Tibial nerve (tissue), 4 donors: ENCODE measurements at regions not wholly inside any gene's neighbourhood (a gene's known extent, or its start where the extent isn't known, plus 50 kb on each side); places are given as distances from the start of the nearest gene placed in this dataset.

Experiments used
- CTCF ChIP-seq, 5 experiments: fragments of 200-600 bp in 3 of 5; fragments of 450-650 bp in 2 of 5; sonication (generic) in 3 of 5; IDR thresholded peaks; one replicate each; pipeline ENCODE4 v1.5.1; 2016 to 2019; ENCODE audit warnings: antibody characterized with exemption in 5 of 5, mild to moderate bottlenecking in 3 of 5, moderate library complexity in 2 of 5
- EP300 ChIP-seq, 2 donors: sonication (generic); formaldehyde crosslinking; IDR thresholded peaks; one replicate each; pipeline ENCODE4 v1.6.1; 2017; ENCODE audit warnings: antibody characterized with exemption in 2 of 2, mild to moderate bottlenecking in 1 of 2

GRCh38 chr14:37855871-37856270, 260.4 kb downstream of the TTC6 start:
- TF ChIP-seq EP300 (IDR thresholded peaks at IDR 0.05) (no peak), CTCF (IDR thresholded peaks at IDR 0.05) (no peak)
